HG02588 (cell line): ENCODE measurements at regions not wholly inside any gene's neighbourhood (a gene's known extent, or its start where the extent isn't known, plus 50 kb on each side); places are given as distances from the start of the nearest gene placed in this dataset.

Source experiments
- ATAC-seq: cut with Tn5 transposase; IDR thresholded peaks from one replicate; pipeline ENCODE4 v1.9.1; 2021; ENCODE audit warnings: mild to moderate bottlenecking, moderate library complexity; ENCODE audit not compliant: unreplicated experiment

DNA sequence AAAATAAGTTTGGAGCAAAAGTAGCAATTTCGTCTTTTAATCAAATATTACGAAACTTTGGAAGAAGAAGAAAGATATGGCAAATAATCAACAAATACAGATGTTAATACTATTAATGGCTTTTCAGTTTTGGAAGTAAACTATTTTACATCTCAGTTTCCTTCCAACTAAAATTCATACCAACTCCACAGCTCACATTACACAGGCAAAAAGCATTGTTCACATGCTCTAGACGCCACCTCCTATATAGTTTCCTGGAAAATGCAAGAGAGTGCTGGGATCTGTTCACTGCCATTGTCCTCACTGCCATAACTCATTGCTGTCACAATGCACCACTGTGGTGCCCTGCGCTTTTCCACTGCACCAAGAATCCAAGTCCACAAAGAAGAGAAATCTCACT lies 149.0 kb upstream of the FTMT start:
- ATAC-seq: no peak

DNA sequence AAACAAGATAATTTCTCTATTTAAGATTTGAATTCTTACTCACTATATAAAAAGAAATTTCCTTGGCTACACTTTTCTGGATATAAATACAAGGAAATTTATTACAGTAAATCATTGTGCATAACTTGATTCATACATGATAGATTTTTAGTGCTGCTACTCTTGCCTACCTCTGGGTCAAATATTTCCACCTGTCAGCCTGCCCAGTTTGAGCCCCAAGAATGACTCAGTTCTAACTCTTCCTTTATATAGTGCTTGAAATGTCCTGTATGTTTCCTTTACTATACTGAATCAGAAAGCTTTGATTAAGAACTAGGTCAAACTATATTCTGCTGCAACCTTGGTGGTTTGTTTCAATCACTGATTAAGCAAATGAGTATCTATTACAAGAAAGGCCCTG lies 147.4 kb upstream of the FTMT start:
- ATAC-seq: no peak

DNA sequence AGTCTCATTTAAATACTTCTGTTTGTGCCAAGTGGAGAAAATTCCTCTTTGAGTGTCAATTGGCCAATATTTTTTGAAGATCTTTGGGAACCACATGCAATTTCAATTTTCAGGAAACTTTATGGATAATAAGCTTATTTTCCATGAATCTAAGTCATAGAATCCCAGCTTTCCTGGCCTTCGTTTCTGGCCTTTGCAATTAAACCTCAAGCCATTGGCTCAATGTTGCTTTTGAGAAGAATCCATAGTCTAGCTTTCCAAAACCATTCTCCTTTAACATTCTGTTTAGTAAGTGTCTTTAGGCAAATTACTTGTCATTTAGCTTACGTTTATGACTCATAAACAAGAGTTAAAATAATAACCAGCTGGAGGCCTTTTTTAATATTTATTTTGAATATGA lies 145.0 kb upstream of the FTMT start:
- ATAC-seq: no peak

DNA sequence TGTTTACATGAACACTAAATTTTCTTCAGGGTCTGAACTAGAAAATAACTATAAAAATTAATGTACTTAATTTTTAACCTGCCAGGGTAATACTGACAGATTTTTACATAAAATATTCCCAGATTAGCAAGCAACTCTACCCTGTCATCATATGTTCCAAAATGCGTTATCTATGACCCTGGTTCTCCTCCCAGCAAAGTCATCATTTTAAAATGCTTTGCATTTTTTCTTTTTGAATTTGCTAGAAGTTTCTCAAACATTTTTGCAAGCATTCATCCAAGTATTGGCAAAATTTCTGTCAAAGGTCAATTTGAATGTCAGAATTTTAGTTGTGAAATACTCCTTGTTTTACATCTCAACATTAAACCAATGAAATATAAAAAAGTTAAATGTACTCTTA lies 144.5 kb upstream of the FTMT start:
- ATAC-seq: no peak

DNA sequence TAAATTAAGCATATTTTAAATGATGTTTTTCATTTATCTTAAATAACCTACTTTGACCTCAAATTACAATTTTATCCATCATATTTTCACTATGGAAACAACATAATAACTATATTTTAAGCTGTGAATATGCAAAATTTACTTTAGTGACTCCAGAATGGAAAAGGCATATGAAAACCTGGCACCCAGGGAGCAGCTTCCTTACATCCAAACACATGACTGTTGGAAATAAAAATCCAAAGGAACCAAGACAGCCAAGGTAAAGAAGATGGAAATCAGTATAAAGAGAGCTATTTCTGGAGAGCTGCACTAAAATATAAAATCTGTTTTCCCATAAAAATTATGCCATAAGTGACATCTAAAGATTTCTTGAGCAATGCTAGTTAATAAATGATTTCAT lies 140.3 kb upstream of the FTMT start:
- no peak for ATAC-seq

DNA sequence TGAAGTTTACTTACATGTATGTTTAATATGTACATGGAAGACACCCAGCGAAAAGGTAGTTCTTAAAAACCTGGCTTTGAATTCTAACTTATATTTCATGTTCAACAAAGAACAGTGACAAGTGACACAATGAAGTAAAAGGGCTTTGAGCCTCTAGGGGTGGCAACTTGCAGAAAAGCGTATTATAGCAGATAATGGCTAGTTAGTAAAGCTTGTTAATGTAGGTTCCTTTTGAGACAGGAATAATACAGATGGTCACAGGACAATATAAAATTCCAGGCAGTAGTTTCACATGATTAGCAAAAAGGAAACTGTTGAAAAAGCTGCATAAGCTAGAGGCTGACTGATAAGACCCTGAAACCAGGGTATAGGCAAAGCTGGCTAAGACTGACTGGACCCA lies 132.4 kb upstream of the FTMT start:
- ATAC-seq: no peak

DNA sequence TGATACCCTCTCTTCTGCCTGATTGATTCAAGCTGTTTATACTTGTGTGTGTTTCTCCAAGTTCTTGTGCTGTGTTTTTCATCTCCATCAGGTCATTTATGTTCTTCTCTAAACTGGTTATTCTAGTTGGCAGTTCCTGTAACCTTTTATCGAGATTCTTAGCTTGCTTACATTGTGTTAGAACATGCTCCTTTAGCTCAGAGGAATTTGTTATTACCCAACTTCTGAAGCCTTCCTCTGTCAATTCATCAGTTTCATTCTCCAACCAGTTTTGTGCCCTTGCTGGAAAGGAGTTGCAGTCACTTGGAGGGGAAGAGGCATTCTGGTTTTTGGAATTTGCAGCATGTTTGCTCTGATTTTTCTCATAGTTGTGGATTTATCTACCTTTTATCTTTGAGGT lies 126.2 kb upstream of the FTMT start:
- no peak for ATAC-seq

DNA sequence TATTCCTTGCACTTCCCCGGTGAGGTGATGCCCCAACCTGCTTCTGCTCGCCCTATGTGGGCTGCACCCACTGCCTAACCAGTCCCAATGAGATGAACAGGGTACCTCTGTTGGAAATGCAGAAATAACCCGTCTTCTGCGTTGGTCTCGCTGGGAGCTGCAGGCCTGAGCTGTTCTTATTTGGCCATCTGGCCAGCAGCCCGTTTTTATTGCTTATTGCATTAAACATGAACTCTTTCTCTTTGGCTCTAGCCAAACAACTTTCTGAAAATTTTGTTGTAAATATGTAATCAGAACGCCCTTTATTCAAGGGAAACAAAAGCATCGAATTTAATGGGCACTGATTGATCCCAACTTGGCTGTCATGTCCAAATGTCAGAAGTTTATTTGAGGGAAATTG lies 124.7 kb upstream of the FTMT start:
- no peak for ATAC-seq

DNA sequence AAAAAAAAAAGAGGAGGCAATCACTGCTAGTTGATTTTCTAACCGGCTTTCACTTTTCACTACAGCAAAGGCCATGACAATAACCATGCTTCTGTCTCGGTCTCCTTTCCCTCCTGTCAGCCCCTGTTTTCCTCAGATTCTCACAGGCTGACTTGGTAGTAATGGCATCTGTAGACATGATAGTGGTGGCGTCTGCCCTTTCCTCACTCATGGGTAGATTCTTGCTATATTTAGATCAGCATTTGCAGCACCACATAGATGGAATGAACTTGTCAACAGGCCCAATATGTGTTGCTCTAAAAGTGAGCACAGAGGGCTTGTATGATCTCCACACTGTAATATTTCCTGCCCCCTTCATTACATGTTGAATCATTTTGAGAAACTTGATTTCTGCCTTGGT lies 120.3 kb upstream of the FTMT start:
- no peak for ATAC-seq

DNA sequence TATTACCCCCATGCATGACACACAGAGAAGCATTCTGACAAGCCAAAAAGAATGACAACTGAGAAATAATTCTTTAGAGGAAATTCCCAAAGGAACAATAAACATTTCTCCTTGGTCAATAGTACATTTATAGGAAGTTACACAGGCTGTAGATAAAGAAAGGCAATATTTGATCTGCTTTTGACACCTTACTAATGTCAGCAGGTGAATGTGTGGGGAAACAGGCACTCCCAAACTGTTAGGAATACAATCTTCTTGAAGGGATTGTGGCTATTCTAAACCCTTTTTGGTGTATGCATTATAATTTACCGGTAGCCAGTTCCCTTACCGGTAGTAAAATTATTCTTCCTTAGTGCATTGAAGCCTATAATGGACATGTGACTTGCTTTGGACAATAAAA lies 116.1 kb upstream of the FTMT start:
- ATAC-seq: no peak

DNA sequence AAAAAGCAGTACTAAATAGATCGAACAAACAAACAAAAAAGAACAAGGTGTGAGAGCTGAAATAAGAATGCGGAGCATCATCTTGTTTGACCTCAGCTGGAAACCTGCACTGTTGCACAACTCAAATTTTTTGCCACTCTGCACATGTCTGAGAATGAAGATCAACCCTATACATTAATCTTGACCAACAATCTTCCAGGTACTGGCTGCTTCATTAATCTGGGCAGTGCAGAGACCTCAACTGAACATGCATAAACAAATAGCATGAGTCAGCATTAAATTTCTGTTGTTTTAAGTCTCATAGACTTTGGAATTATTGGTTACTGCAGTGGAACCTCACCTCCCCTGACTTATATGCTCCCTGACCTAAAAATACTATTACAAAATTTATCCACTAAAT lies 114.6 kb upstream of the FTMT start:
- ATAC-seq: no peak

DNA sequence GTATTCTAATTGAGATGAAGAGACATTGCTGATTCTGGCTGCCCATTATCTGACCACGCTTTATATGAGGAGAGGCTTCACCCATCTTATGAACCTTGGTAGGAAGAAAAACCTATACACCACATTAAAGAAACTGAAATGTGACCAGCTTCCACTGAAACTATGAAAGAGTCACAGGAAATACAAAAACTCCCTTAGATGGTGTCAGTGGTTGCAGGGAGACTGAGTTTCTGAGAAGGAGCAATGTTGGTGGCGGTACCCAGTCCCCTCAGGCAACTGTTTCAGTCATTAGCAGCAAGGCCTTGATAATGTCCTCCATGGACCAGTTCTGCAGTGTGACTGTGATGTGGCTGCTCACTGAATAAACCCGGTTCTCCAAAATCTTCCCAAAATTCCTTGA lies 110.5 kb upstream of the FTMT start:
- no peak for ATAC-seq

DNA sequence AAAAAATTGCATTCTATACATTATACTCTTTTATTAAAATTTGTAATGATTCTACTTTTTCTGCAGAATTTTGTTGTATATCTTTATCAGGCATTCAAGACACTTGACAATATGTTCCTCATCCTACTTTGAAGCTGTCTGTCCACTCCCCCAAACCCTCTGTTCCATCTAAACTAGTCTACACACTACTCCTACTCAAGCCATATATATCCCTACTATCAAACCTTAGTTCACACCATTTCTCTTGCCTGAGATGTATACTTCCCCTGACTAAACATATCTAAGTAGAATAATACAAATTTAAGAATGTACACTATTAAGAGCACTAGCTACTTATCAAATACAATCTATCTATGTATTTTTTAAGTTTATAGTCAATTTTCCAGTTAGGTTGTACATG lies 107.1 kb upstream of the FTMT start:
- no peak for ATAC-seq

DNA sequence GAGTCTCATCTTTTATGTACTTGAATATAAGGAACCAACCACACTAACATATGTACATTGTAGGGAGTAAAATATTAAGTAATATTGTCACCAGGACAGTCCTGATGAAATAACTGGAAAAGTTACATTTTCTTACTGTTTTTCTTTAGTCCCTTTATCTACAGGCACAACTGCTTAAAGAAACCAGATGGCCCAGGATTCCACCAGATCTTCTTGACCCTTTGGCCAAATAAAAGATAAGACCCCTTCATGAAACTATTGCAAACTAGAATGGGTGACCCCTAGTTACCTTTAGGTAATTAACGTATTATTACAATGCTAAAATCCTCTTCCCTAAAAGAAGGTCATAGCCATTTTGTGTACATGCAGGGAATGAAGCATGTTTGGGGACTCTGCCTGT lies 106.3 kb upstream of the FTMT start:
- ATAC-seq: no peak

DNA sequence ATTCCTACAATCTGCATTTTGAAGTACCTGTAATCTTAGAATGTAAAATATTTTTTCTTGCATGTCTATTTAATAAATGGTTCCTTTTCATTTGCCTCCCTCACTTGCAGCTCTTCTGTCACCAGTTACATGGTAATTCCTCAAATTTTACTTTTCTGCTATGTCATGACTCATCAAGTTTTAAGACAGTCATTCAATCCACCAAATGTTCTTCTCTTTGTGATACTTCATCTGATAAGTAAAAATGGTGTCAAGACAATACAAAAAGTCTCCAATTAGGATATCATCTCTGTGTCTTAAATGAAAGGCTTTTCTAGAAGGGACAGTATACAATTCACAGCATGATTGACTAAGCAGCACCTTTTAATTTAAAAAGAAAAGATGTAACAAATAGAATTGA lies 104.9 kb upstream of the FTMT start:
- no peak for ATAC-seq

DNA sequence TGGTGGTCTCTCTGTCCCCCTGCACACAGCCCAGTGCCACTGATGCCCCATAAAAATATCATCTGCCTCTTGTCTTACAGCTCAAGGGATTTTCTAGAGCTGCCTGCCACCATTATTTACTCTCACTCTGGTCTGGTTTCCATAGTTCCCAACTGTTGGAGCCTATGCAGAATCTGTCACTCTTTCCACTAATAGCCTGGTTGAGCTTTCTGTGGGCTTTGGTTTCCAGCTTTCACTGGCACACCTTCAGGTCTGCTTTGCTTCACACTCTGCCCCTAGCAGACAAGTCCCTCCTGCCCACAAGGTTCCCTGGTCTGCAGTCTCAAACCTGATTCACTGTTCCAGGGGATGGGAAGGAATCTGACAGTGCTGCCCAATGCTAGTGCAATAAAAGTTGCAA lies 103.0 kb upstream of the FTMT start:
- no peak for ATAC-seq

DNA sequence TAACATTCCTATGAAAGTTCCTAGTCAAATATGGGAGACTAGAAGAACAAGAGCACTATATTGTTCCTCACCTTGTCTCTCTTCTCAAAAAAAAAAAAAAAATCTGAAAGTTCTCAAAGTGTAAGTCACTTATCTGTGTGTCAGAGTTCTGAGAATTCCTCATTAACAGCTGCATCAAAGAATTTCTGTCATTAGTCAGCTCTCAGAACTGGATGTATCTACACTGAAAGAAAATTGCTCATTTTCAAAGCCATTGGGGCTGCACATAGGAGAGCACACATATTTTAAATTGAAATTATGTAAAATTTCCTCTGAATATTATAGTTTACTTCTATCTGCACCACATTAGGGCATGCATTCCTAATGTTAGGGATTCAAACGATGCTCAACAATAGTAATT lies 99.5 kb upstream of the FTMT start:
- no peak for ATAC-seq

DNA sequence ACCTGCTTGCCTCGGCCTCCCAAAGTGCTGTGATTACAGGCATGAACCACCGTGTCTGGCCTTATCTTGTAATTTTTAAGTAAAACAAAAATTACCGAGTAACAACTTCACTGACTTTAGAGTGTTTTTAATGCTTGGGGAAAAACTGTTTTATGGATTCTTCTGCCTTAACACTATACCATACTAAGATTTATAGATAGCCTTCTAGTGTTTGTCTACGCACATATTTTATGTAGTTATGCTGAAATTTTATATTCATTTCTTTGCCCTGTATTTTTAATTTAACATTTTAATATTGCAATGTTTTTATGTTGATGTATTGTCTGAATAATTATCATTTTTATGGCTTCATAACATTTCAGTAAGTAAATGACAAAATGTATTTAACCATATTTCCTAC lies 96.4 kb upstream of the FTMT start:
- ATAC-seq: no peak

DNA sequence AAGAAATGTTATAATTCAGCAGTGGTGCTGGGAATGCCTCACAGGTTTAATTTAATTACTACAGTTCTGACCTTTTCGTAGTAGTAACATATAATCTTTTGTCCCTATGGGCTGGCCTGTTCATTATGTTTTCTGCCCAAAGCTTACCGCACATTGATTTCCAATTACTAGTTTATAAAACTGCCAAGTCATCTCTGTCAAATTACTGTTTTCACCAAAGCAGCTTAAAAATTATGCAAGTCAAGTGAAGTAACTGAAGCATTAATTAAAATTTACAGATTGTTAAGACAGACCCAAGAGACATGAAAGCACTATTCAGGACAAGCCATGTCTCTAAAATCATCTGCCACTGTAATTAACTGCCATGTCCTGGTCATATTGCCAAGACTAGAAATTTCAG lies 93.9 kb upstream of the FTMT start:
- ATAC-seq: no peak

DNA sequence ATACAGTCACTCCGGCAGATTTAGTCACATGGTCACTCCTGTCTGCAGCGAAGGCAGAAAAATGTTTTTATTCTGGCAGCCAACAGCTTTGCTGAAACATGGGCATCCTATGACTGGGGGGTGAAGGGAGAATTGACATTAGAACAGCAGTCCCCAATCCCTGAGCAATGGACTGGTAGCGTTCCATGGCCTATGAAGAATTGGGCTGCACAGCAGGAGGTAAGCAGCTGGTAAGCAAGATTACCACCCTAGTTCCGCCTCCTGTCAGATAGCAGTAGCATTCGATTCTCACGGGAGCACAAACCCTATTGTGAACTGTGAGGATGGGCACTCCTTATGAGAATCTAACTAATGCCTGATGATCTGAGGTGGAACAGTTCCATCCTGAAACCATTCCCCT lies 93.1 kb upstream of the FTMT start:
- ATAC-seq: no peak

DNA sequence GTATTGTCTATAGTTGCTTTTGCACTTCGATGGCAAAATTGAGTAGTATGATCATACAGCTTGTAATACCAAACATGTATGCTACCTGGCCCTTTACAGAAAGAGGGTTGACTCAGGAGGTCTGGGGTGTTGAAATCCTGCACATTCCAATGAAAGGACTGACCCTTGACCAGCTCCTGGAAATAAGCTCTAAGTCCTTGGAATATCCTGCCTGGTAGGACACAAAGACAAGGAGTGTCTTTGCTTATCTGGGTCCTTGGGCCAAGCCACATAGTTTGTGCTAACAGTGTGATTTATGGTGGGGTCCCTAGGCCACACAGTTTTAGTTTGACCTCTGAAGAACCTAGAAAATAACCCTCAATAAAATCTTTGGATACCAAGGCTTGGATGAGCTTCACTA lies 89.3 kb upstream of the FTMT start:
- no peak for ATAC-seq

DNA sequence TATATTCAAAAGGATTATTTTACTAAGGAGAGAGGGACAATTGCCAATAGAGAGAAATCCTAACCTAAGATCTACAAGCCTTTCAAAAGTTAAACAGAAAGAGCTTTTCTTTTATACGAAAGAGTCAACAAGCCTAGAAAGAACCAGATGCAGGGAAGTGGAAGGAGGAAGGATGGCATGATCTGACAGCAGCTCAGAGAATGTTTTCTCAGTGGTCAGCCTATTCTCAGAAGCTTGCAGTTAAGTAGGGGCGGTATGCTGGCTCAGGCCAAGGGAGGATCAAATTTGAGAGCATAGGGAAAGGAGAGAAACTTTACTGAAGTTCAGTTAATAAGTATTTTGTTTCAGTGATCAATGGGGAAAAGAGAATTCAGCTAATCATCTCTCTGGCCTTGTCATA lies 88.0 kb upstream of the FTMT start:
- no peak for ATAC-seq

DNA sequence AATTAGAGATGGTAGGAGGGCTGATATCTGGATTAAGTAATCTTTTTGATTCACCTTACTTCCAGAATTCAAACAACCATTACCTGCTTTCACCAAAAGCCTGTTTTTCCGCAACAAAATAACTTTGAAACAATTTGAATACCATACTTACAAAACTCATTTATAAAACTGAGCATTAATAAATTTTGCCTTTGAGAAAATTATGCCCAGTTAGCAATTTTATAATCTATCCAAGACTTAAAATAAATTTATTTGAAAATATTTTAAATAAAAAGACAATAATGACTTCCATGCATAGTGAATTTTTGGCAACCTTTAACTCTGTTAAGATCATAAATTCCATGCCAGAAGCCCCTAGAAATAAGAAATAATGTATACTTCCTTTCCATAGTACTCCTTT lies 71.3 kb upstream of the FTMT start:
- ATAC-seq: no peak

DNA sequence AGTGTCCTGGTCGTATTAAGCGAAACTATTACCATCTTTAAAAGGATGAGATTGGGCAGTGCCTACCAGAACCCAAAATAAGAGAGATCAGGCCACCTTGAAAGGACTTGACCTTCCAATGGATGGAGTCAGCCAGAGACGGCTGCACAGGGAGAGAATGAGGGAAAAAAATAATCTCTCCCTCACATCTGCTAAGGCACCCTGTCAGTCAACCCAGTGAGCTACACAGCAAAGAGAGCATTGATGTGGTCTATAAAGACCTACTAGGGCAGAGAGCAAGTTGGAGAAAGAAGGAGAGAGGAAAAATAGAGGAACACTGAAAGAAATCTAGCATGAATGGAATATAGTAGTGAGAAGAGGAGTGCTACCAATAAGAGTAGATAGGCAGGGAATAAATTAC lies 68.0 kb upstream of the FTMT start:
- ATAC-seq: no peak
